ENCODE measurements at regions not wholly inside any gene's neighbourhood (a gene's known extent, or its start where the extent isn't known, plus 50 kb on each side); places are given as distances from the start of the nearest gene placed in this dataset.

DNA sequence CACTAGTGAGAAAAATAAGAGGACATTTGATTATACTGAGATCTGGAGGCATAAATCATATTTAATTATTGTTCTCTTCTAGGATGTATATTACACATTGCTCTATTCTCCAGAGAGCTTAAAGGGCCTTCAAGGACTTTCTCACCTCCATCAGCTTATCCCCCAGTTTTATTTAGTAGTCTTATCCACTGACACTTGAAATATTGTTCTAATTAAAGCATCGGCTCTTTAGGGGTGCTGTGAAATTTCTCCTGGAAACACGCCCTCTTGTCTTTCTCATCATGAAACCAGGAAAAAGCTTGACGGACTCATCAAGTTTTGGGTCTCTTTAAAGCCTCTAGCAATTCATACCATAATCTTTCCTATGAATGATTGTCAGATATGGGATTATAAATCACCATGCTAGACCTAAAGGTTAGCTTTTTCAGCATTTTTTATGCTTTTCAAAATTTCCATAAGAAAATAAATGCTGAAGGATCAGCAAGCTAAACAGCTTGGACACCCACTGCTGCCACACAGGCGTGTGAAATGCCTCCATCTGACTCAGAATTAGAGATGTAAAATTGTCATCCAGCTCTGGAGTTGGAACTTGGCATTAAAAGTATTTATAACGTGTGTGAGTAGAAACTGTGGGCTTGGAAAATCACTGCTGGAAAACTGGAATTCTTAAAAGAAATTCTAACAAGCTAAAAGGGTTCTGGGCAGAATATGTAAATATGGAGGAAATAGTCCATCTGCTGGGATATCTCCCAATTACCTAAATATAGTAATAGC, 216.3 kb downstream of the CHRM2 start:
- TF ChIP-seq RAD21 (IDR thresholded peaks at IDR 0.05) (no peak), TAF1 (conservative IDR thresholded peaks at IDR 0.05) (no peak), SP1 (IDR thresholded peaks at IDR 0.05) (no peak), YY1 (IDR thresholded peaks at IDR 0.05) (no peak), NR2F2 (IDR thresholded peaks at IDR 0.05) (no peak), GABPA (IDR thresholded peaks at IDR 0.05 in 1 of 2, conservative IDR thresholded peaks at IDR 0.05 in 1 of 2) (no peak), FOXA2 (IDR thresholded peaks at IDR 0.05) (no peak)
- TF ChIP-seq, protein P1, sequence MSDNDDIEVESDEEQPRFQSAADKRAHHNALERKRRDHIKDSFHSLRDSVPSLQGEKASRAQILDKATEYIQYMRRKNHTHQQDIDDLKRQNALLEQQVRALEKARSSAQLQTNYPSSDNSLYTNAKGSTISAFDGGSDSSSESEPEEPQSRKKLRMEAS (IDR thresholded peaks at IDR 0.05) = no peak
- TF ChIP-seq, protein P2, sequence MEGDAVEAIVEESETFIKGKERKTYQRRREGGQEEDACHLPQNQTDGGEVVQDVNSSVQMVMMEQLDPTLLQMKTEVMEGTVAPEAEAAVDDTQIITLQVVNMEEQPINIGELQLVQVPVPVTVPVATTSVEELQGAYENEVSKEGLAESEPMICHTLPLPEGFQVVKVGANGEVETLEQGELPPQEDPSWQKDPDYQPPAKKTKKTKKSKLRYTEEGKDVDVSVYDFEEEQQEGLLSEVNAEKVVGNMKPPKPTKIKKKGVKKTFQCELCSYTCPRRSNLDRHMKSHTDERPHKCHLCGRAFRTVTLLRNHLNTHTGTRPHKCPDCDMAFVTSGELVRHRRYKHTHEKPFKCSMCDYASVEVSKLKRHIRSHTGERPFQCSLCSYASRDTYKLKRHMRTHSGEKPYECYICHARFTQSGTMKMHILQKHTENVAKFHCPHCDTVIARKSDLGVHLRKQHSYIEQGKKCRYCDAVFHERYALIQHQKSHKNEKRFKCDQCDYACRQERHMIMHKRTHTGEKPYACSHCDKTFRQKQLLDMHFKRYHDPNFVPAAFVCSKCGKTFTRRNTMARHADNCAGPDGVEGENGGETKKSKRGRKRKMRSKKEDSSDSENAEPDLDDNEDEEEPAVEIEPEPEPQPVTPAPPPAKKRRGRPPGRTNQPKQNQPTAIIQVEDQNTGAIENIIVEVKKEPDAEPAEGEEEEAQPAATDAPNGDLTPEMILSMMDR (IDR thresholded peaks at IDR 0.05; ENCODE audit: low read depth, low read length, missing input control) = no peak
- TF ChIP-seq, protein P3, sequence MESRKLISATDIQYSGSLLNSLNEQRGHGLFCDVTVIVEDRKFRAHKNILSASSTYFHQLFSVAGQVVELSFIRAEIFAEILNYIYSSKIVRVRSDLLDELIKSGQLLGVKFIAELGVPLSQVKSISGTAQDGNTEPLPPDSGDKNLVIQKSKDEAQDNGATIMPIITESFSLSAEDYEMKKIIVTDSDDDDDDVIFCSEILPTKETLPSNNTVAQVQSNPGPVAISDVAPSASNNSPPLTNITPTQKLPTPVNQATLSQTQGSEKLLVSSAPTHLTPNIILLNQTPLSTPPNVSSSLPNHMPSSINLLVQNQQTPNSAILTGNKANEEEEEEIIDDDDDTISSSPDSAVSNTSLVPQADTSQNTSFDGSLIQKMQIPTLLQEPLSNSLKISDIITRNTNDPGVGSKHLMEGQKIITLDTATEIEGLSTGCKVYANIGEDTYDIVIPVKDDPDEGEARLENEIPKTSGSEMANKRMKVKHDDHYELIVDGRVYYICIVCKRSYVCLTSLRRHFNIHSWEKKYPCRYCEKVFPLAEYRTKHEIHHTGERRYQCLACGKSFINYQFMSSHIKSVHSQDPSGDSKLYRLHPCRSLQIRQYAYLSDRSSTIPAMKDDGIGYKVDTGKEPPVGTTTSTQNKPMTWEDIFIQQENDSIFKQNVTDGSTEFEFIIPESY (IDR thresholded peaks at IDR 0.05) = no peak
- TF ChIP-seq, protein P4, sequence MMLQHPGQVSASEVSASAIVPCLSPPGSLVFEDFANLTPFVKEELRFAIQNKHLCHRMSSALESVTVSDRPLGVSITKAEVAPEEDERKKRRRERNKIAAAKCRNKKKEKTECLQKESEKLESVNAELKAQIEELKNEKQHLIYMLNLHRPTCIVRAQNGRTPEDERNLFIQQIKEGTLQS (IDR thresholded peaks at IDR 0.05) = no peak

Measured in liver (tissue), 3 donors.